ENCODE measurements at regions not wholly inside any gene's neighbourhood (a gene's known extent, or its start where the extent isn't known, plus 50 kb on each side); places are given as distances from the start of the nearest gene placed in this dataset.

- peak; percentile 14 for DNase-seq (ENCODE audit: low read depth)
- H3K4me3 ChIP-seq (ENCODE audit: low read depth, low read length) = no peak overlapping the region
- no peak for TF ChIP-seq CTCF (conservative IDR thresholded peaks at IDR 0.05; ENCODE audit: low read depth, low read length)
Observed at GRCh38 chr2:140178234-140178633, 1398.0 kb upstream of the NXPH2 start.

GRCh38 chr2:140177086-140177485, 1396.9 kb upstream of the NXPH2 start:
- no peak for TF ChIP-seq CTCF (conservative IDR thresholded peaks at IDR 0.05; ENCODE audit: low read depth, low read length)
- H3K4me3 ChIP-seq (ENCODE audit: low read depth, low read length) = no peak overlapping the region
- no peak for DNase-seq (ENCODE audit: low read depth)

GRCh38 chr2:140173790-140174189, 1393.6 kb upstream of the NXPH2 start:
- no peak for TF ChIP-seq CTCF (conservative IDR thresholded peaks at IDR 0.05; ENCODE audit: low read depth, low read length)
- H3K4me3 ChIP-seq (ENCODE audit: low read depth, low read length) = no peak overlapping the region
- DNase-seq (ENCODE audit: low read depth) = no peak

- DNase-seq (ENCODE audit: low read depth) = no peak
- TF ChIP-seq CTCF (conservative IDR thresholded peaks at IDR 0.05; ENCODE audit: low read depth, low read length) = peak; percentile 37
- no peak overlapping the region for H3K4me3 ChIP-seq (ENCODE audit: low read depth, low read length)
Observed at GRCh38 chr2:140164449-140164848, 1384.3 kb upstream of the NXPH2 start.

GRCh38 chr2:140158259-140158658, 1378.1 kb upstream of the NXPH2 start:
- no peak overlapping the region for H3K4me3 ChIP-seq (ENCODE audit: low read depth, low read length)
- TF ChIP-seq CTCF (conservative IDR thresholded peaks at IDR 0.05; ENCODE audit: low read depth, low read length) = no peak
- no peak for DNase-seq (ENCODE audit: low read depth)

- TF ChIP-seq CTCF (conservative IDR thresholded peaks at IDR 0.05; ENCODE audit: low read depth, low read length) = no peak
- DNase-seq (ENCODE audit: low read depth) = no peak
- no peak overlapping the region for H3K4me3 ChIP-seq (ENCODE audit: low read depth, low read length)
Observed at GRCh38 chr2:140157816-140158215, 1377.6 kb upstream of the NXPH2 start.

- TF ChIP-seq CTCF (conservative IDR thresholded peaks at IDR 0.05; ENCODE audit: low read depth, low read length) = no peak
- DNase-seq (ENCODE audit: low read depth) = peak; percentile 11
- no peak overlapping the region for H3K4me3 ChIP-seq (ENCODE audit: low read depth, low read length)
Observed at GRCh38 chr2:140154706-140155105, 1374.5 kb upstream of the NXPH2 start.

All from choroid plexus epithelial cell (primary cell).